Colonic mucosa (tissue), 4 donors: ENCODE measurements at regions not wholly inside any gene's neighbourhood (a gene's known extent, or its start where the extent isn't known, plus 50 kb on each side); places are given as distances from the start of the nearest gene placed in this dataset.

Source experiments
- DNase-seq: peaks from one replicate; pipeline ENCODE4 v3.0.0-alpha.2; 2020
- H3K27ac ChIP-seq: fragments of 200-600 bp; one replicate; pipeline ENCODE4 v1.8.0; 2021
- H3K27me3 ChIP-seq: fragments of 200-600 bp; one replicate; pipeline ENCODE4 v1.8.0; 2021
- H3K36me3 ChIP-seq: fragments of 200-600 bp; one replicate; pipeline ENCODE4 v1.8.0; 2021
- H3K4me1 ChIP-seq: fragments of 200-600 bp; one replicate; pipeline ENCODE4 v1.8.0; 2021; ENCODE audit warnings: mild to moderate bottlenecking
- H3K4me3 ChIP-seq: fragments of 200-600 bp; one replicate; pipeline ENCODE4 v1.8.0; 2021
- H3K9ac ChIP-seq, 2 donors: one replicate each; pipeline ENCODE4 v1.7.0; 2013; ENCODE audit warnings: control low read depth in 2 of 2, low read depth in 2 of 2, low read length in 2 of 2
- H3K9me3 ChIP-seq: fragments of 200-600 bp; one replicate; pipeline ENCODE4 v1.8.0; 2021
- CTCF ChIP-seq: fragments of 200-600 bp; IDR thresholded peaks from one replicate; pipeline ENCODE4 v1.8.0; 2022; ENCODE audit warnings: antibody characterized with exemption, mild to moderate bottlenecking
- intact Hi-C: fragments of 100-400 bp; cut with DNase I; formaldehyde crosslinking; loops from one replicate; pipeline ENCODE4 v1.14.1; 2022
- donor health status: healthy.
- donor health status: DM: no; HTN: no; CAD: no.
- donor health status: DM: no; HTN: no; CAD: no.

- no peak overlapping the region for H3K4me3 ChIP-seq
- H3K9ac ChIP-seq: no peak overlapping the region
- no peaks in the 10 kb centered on the region for H3K27me3 ChIP-seq
- intact Hi-C loops: no loop called here
- TF ChIP-seq CTCF: no peak
- no peak for DNase-seq
- H3K27ac ChIP-seq: no peak overlapping the region
- no peaks in the 10 kb centered on the region for H3K9me3 ChIP-seq
- no peaks in the 10 kb centered on the region for H3K4me1 ChIP-seq
- no peaks in the 10 kb centered on the region for H3K36me3 ChIP-seq
These were observed 175.8 kb upstream of the ARID1B start for GRCh38 chr6:156601152-156602065.

- no peak for TF ChIP-seq CTCF
- no peak overlapping the region for H3K27ac ChIP-seq
- intact Hi-C loops: no loop called here
These were observed 176.5 kb upstream of the ARID1B start for GRCh38 chr6:156600678-156601077.

GRCh38 chr6:156599978-156600590 lies 177.1 kb upstream of the ARID1B start:
- Histone ChIP-seq H3K27me3 (no peaks in the 10 kb centered on the region), H3K27ac (no peak overlapping the region), H3K4me3 (no peak overlapping the region), H3K9ac (no peak overlapping the region), H3K9me3 (no peaks in the 10 kb centered on the region), H3K4me1 (no peaks in the 10 kb centered on the region), H3K36me3 (no peaks in the 10 kb centered on the region)
- no peak for DNase-seq
- intact Hi-C loops: no loop called here
- no peak for TF ChIP-seq CTCF

More at GRCh38 chr6:156600678-156601077, 176.5 kb upstream of the ARID1B start:
- no peak overlapping the region for H3K9ac ChIP-seq
- no peaks in the 10 kb centered on the region for H3K27me3 ChIP-seq
- no peaks in the 10 kb centered on the region for H3K4me1 ChIP-seq
- DNase-seq: no peak
- no peak overlapping the region for H3K4me3 ChIP-seq
- no peaks in the 10 kb centered on the region for H3K9me3 ChIP-seq
- H3K36me3 ChIP-seq: no peaks in the 10 kb centered on the region

- no peaks in the 10 kb centered on the region for H3K9me3 ChIP-seq
- intact Hi-C loops: no loop called here
- no peak for TF ChIP-seq CTCF
- H3K36me3 ChIP-seq: no peaks in the 10 kb centered on the region
- H3K4me3 ChIP-seq: no peak overlapping the region
- no peaks in the 10 kb centered on the region for H3K4me1 ChIP-seq
- H3K27ac ChIP-seq: no peak overlapping the region
- no peaks in the 10 kb centered on the region for H3K27me3 ChIP-seq
- DNase-seq: no peak
- no peak overlapping the region for H3K9ac ChIP-seq
These were observed 177.8 kb upstream of the ARID1B start for GRCh38 chr6:156599366-156599765.

- Histone ChIP-seq H3K4me3 (no peak overlapping the region), H3K27ac (no peak overlapping the region), H3K4me1 (no peaks in the 10 kb centered on the region), H3K9ac (no peak overlapping the region), H3K9me3 (no peaks in the 10 kb centered on the region), H3K36me3 (no peaks in the 10 kb centered on the region), H3K27me3 (no peaks in the 10 kb centered on the region)
- no peak for TF ChIP-seq CTCF
- intact Hi-C loops: no loop called here
- DNase-seq: no peak
These were observed 178.4 kb upstream of the ARID1B start for GRCh38 chr6:156598855-156599180.
